ENCODE measurements at regions not wholly inside any gene's neighbourhood (a gene's known extent, or its start where the extent isn't known, plus 50 kb on each side); places are given as distances from the start of the nearest gene placed in this dataset.

- Histone ChIP-seq H3K27ac (no peak overlapping the region), H3K27me3 (ENCODE audit: insufficient read depth, low read depth) (no peaks in the 10 kb centered on the region), H4K20me1 (ENCODE audit: insufficient read depth) (no peaks in the 10 kb centered on the region), H3K4me1 (ENCODE audit: low read depth, poor library complexity, severe bottlenecking) (no peaks in the 10 kb centered on the region), H3K4me2 (no peak overlapping the region), H3K9ac (no peak overlapping the region), H2AFZ (ENCODE audit: low read depth) (no peak overlapping the region), H3K36me3 (ENCODE audit: insufficient read depth) (no peaks in the 10 kb centered on the region), H3K79me2 (ENCODE audit: insufficient read depth, low read depth) (no peaks in the 10 kb centered on the region), H3K4me3 (IDR thresholded peaks at IDR 0.05; ENCODE audit: insufficient read depth, low read depth, low read length) (no peak overlapping the region)
- TF ChIP-seq CTCF (conservative IDR thresholded peaks at IDR 0.05; ENCODE audit: low read depth, low read length): no peak
Measured at GRCh38 chr17:13084420-13084819, 66.6 kb upstream of the ELAC2 start.

GRCh38 chr17:13078591-13079385 lies 61.0 kb upstream of the ELAC2 start:
- Histone ChIP-seq H3K4me3 (IDR thresholded peaks at IDR 0.05; ENCODE audit: insufficient read depth, low read depth, low read length) (no peak overlapping the region), H3K9ac (no peak overlapping the region), H4K20me1 (ENCODE audit: insufficient read depth) (no peaks in the 10 kb centered on the region), H3K27me3 (ENCODE audit: insufficient read depth, low read depth) (no peaks in the 10 kb centered on the region), H3K4me1 (ENCODE audit: low read depth, poor library complexity, severe bottlenecking) (peaks cover 2% of the 10 kb centered on the region), H3K4me2 (no peak overlapping the region), H3K36me3 (ENCODE audit: insufficient read depth) (no peaks in the 10 kb centered on the region), H2AFZ (ENCODE audit: low read depth) (no peak overlapping the region), H3K27ac (no peak overlapping the region), H3K79me2 (ENCODE audit: insufficient read depth, low read depth) (no peaks in the 10 kb centered on the region)
- no peak for TF ChIP-seq CTCF (conservative IDR thresholded peaks at IDR 0.05; ENCODE audit: low read depth, low read length)

GRCh38 chr17:13076905-13077304 lies 59.1 kb upstream of the ELAC2 start:
- Histone ChIP-seq H3K4me2 (no peak overlapping the region), H3K79me2 (ENCODE audit: insufficient read depth, low read depth) (no peaks in the 10 kb centered on the region), H3K4me3 (IDR thresholded peaks at IDR 0.05; ENCODE audit: insufficient read depth, low read depth, low read length) (no peak overlapping the region), H4K20me1 (ENCODE audit: insufficient read depth) (no peaks in the 10 kb centered on the region), H3K9ac (no peak overlapping the region), H2AFZ (ENCODE audit: low read depth) (no peak overlapping the region), H3K36me3 (ENCODE audit: insufficient read depth) (no peaks in the 10 kb centered on the region), H3K27ac (no peak overlapping the region), H3K27me3 (ENCODE audit: insufficient read depth, low read depth) (no peaks in the 10 kb centered on the region), H3K4me1 (ENCODE audit: low read depth, poor library complexity, severe bottlenecking) (peaks cover 17% of the 10 kb centered on the region)
- no peak for TF ChIP-seq CTCF (conservative IDR thresholded peaks at IDR 0.05; ENCODE audit: low read depth, low read length)

- H2AFZ ChIP-seq (ENCODE audit: low read depth): no peak overlapping the region
Measured at GRCh38 chr17:13074026-13074425, 56.2 kb upstream of the ELAC2 start.

More at GRCh38 chr17:13074026-13074425, 56.2 kb upstream of the ELAC2 start:
- Histone ChIP-seq H3K79me2 (ENCODE audit: insufficient read depth, low read depth) (no peaks in the 10 kb centered on the region), H3K9ac (no peak overlapping the region), H3K4me2 (no peak overlapping the region), H3K27me3 (ENCODE audit: insufficient read depth, low read depth) (no peaks in the 10 kb centered on the region), H3K36me3 (ENCODE audit: insufficient read depth) (no peaks in the 10 kb centered on the region), H3K4me3 (IDR thresholded peaks at IDR 0.05; ENCODE audit: insufficient read depth, low read depth, low read length) (no peak overlapping the region), H3K27ac (no peak overlapping the region), H4K20me1 (ENCODE audit: insufficient read depth) (no peaks in the 10 kb centered on the region), H3K4me1 (ENCODE audit: low read depth, poor library complexity, severe bottlenecking) (peaks cover 24% of the 10 kb centered on the region)
- no peak for TF ChIP-seq CTCF (conservative IDR thresholded peaks at IDR 0.05; ENCODE audit: low read depth, low read length)
